K562 (cell line): ENCODE measurements at regions not wholly inside any gene's neighbourhood (a gene's known extent, or its start where the extent isn't known, plus 50 kb on each side); places are given as distances from the start of the nearest gene placed in this dataset.

Source experiments
- ATF1 ChIP-seq, 2 experiments: fragments of 450-650 bp in 1 of 2; IDR thresholded peaks; 2 replicates each; pipeline ENCODE4 v1.6.1; 2016; ENCODE audit warnings: missing compliant biosample characterization in 1 of 2, missing genetic modification characterization in 1 of 2
- ATF6 ChIP-seq: sonication (generic); formaldehyde crosslinking; IDR thresholded peaks from 2 replicates; pipeline ENCODE4 v1.4.0; 2020; ENCODE audit warnings: mild to moderate bottlenecking, missing genetic modification reagents
- CBX1 ChIP-seq: sonication (generic); IDR thresholded peaks from 2 replicates; pipeline ENCODE4 v1.6.1; 2016; ENCODE audit warnings: antibody characterized with exemption, low read depth, mild to moderate bottlenecking
- CTCF ChIP-seq, 3 experiments: IDR thresholded peaks in 2 of 3; conservative IDR thresholded peaks in 1 of 3; 2 replicates each; pipeline ENCODE4 v1.5.1; 2011 to 2012; ENCODE audit warnings: low read length in 3 of 3, mild to moderate bottlenecking in 3 of 3, control low read depth in 2 of 3, improper control_type of control experiment in 1 of 3, inconsistent platforms in 1 of 3, low read depth in 1 of 3, mixed read lengths in 1 of 3, moderate library complexity in 1 of 3; ENCODE audit not compliant: insufficient read depth in 2 of 3
- MTA3 ChIP-seq: fragments of 450-650 bp; formaldehyde crosslinking; IDR thresholded peaks from 2 replicates; pipeline ENCODE4 v1.6.1; 2017; ENCODE audit warnings: mild to moderate bottlenecking, borderline replicate concordance
- POU5F1 ChIP-seq: fragments of 150-350 bp; IDR thresholded peaks from 2 replicates; pipeline ENCODE4 v1.6.1; 2014; ENCODE audit warnings: borderline replicate concordance, low read length, low read depth, mild to moderate bottlenecking; ENCODE audit not compliant: partially characterized antibody

DNA sequence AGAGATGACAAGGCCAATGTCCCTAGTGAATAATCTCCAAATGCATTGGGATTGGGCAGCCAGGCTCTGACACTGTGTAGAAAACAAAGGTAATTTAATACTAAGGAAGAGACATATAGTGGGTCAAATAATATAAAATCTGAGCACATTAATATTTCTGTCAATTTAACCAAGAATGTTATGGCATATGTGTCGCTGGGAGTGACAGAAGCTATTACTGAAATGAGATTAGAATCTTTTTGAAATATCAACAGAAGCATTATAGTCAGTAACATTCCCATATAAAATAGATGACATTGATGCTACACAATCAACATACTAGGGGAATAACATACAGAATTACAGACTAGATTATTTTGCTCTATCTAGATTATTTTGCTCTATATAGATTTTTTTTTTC lies 114.0 kb downstream of the BLID start:
- TF ChIP-seq MTA3 (no peak), ATF1 (CRISPR knock-in tag; IDR thresholded peaks at IDR 0.05) (no peak), ATF1 (tag; IDR thresholded peaks at IDR 0.05) (no peak), CBX1 (no peak), CTCF (IDR thresholded peaks at IDR 0.05 in 2 of 3, conservative IDR thresholded peaks at IDR 0.05 in 1 of 3; ENCODE audit: insufficient read depth in 2 of 3, low read depth in 1 of 3, low read length in 3 of 3) (no peak), POU5F1 (no peak), ATF6 (CRISPR knock-in tag) (no peak)
